ENCODE measurements at regions not wholly inside any gene's neighbourhood (a gene's known extent, or its start where the extent isn't known, plus 50 kb on each side); places are given as distances from the start of the nearest gene placed in this dataset.
"Not testable (repeated sequence)": the region's sequence is repeated elsewhere in the genome, so short reads cannot be mapped to it uniquely, and the experiment has no call there.

GRCh38 chr2:35973737-35974132 is 381.8 kb upstream of the CRIM1 start:
- peak overlapping the region in 1 of 21 experiments; percentile 29 for H3K27ac ChIP-seq
- H3K4me3 ChIP-seq: no peak overlapping the region

GRCh38 chr2:35973132-35973736 is 382.3 kb upstream of the CRIM1 start:
- Histone ChIP-seq H3K27ac (peak overlapping the region in 1 of 21 experiments; percentile 29), H3K4me3 (no peak overlapping the region)

GRCh38 chr2:35963824-35964223 is 391.8 kb upstream of the CRIM1 start:
- Histone ChIP-seq H3K4me3 (no peak overlapping the region), H3K27ac (no peak overlapping the region)

- H3K4me3 ChIP-seq: no peak overlapping the region
- no peak overlapping the region for H3K27ac ChIP-seq
Observed at GRCh38 chr2:35963357-35963756, 392.2 kb upstream of the CRIM1 start.

GRCh38 chr2:35962585-35963146 is 392.9 kb upstream of the CRIM1 start:
- H3K4me3 ChIP-seq: no peak overlapping the region
- H3K27ac ChIP-seq: no peak overlapping the region

- H3K4me3 ChIP-seq: no peak overlapping the region
- H3K27ac ChIP-seq: no peak overlapping the region
Observed at GRCh38 chr2:35960596-35960995, 395.0 kb upstream of the CRIM1 start.

- H3K27ac ChIP-seq, H3K4me3 ChIP-seq: not testable (repeated sequence)
Observed at GRCh38 chr2:35957053-35957452, 398.5 kb upstream of the CRIM1 start.

- Histone ChIP-seq H3K27ac (no peak overlapping the region), H3K4me3 (no peak overlapping the region)
Observed at GRCh38 chr2:35946478-35946877, 409.1 kb upstream of the CRIM1 start.

GRCh38 chr2:35938838-35939237 is 416.7 kb upstream of the CRIM1 start:
- Histone ChIP-seq H3K27ac (no peak overlapping the region), H3K4me3 (no peak overlapping the region)

GRCh38 chr2:35933031-35933430 is 422.5 kb upstream of the CRIM1 start:
- no peak overlapping the region for H3K27ac ChIP-seq
- no peak overlapping the region for H3K4me3 ChIP-seq

- Histone ChIP-seq H3K4me3 (no peak overlapping the region), H3K27ac (no peak overlapping the region)
Observed at GRCh38 chr2:35932276-35932963, 423.2 kb upstream of the CRIM1 start.

GRCh38 chr2:35931626-35932025 is 424.0 kb upstream of the CRIM1 start:
- Histone ChIP-seq H3K4me3 (no peak overlapping the region), H3K27ac (no peak overlapping the region)

- H3K27ac ChIP-seq: no peak overlapping the region
- H3K4me3 ChIP-seq: no peak overlapping the region
Observed at GRCh38 chr2:35931115-35931514, 424.5 kb upstream of the CRIM1 start.

- H3K27ac ChIP-seq: no peak overlapping the region
- no peak overlapping the region for H3K4me3 ChIP-seq
Observed at GRCh38 chr2:35929551-35929950, 426.0 kb upstream of the CRIM1 start.

GRCh38 chr2:35920061-35920460 is 435.5 kb upstream of the CRIM1 start:
- Histone ChIP-seq H3K27ac (no peak overlapping the region), H3K4me3 (no peak overlapping the region)

- Histone ChIP-seq H3K27ac (no peak overlapping the region), H3K4me3 (no peak overlapping the region)
Observed at GRCh38 chr2:35915261-35915660, 440.3 kb upstream of the CRIM1 start.

- Histone ChIP-seq H3K27ac (no peak overlapping the region), H3K4me3 (no peak overlapping the region)
Observed at GRCh38 chr2:35891936-35892335, 463.6 kb upstream of the CRIM1 start.

GRCh38 chr2:35891528-35891927 is 464.1 kb upstream of the CRIM1 start:
- H3K27ac ChIP-seq: no peak overlapping the region
- no peak overlapping the region for H3K4me3 ChIP-seq

GRCh38 chr2:35887146-35887545 is 468.4 kb upstream of the CRIM1 start:
- H3K4me3 ChIP-seq: no peak overlapping the region
- no peak overlapping the region for H3K27ac ChIP-seq

- Histone ChIP-seq H3K4me3 (no peak overlapping the region), H3K27ac (no peak overlapping the region)
Observed at GRCh38 chr2:35873921-35874320, 481.7 kb upstream of the CRIM1 start.

GRCh38 chr2:35871672-35872071 is 483.9 kb upstream of the CRIM1 start:
- Histone ChIP-seq H3K27ac (no peak overlapping the region), H3K4me3 (no peak overlapping the region)

- Histone ChIP-seq H3K27ac (no peak overlapping the region), H3K4me3 (no peak overlapping the region)
Observed at GRCh38 chr2:35870713-35871112, 484.9 kb upstream of the CRIM1 start.

Measured in skin epidermis (tissue), 12 donors.